HuH-7.5 (cell line): ENCODE measurements at regions not wholly inside any gene's neighbourhood (a gene's known extent, or its start where the extent isn't known, plus 50 kb on each side); places are given as distances from the start of the nearest gene placed in this dataset.

ENCODE experiments used
- DNase-seq: peaks from one replicate; pipeline ENCODE4 v3.0.0; 2011; ENCODE audit warnings: low spot score

DNA sequence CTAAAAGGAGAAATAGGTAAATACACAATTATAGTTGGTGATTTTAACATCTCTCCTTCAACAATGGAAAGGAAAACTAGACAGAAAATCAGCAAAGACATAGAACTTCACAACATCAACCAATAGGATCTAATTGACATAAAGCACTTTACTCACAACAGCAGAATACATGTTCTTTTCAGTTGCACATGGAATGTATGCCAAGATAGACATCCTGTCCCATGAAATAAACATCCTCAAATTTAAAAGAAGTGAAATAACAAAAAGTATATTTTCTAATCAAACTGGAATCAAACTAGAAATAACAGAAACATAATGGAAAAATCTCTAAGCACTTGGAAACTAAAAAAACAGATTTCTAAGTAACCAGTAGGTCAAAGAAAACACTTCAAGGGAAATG is 296.2 kb upstream of the RGS6 start:
- no peak for DNase-seq

- no peak for DNase-seq
Observed at GRCh38 chr14:71636820-71637471, 295.3 kb upstream of the RGS6 start.

- no peak for DNase-seq
Observed at GRCh38 chr14:71638523-71639196, 293.6 kb upstream of the RGS6 start.

GRCh38 chr14:71642715-71643114 is 289.5 kb upstream of the RGS6 start:
- DNase-seq, result no peak

DNA sequence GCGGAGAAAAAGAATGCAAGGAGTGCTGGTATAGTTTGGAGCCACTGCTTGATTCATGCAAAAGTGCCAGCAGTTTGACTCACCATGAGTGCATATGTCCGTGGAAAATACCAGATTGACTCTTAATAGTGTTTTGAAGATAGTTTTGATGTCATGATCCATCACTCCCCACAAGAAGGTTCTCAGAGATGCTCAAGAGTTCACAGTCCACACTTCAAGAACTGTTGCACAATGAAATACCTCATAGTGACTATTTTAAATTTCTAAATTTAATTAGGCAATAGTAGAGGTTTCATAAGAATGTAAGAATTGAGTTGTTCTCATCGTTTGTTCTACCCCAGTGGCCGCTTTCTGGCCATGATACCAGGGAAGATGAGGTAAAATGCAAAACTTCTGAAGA is 286.6 kb upstream of the RGS6 start:
- DNase-seq, result no peak

GRCh38 chr14:71646518-71646917 is 285.7 kb upstream of the RGS6 start:
- DNase-seq, result no peak

DNA sequence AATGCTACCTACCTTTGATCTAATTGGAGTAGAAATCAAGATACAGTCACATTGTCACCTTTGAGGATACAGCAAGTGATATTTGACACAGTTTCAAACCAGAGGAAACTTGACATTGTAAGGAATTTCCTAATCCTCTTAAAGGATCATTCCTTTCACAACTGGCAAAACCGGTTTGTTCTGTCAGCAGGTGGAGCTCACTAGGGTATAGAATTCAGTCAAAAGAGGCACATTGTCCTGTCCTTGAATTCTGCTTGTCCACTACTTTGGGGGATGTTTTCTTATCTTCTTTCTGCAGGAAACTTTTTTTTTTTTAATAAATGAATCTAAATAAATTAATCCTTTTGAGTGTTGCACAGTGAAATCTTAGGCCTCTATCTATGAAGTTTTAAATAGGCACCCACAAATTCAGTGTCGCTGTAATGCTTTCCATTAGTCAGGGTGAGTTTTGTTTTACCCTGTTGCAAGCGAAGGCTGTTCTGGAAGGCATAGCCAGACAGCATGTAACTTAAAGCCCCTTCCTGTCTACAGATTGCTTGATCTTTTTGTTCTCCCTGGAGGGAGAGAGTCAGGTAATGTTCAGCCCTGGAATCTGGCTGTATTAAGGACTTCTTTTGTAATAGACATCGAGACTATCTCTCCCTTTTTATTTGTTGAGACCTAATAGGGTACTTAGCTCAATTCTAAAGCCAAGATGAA is 285.0 kb upstream of the RGS6 start:
- DNase-seq, result no peak

- no peak for DNase-seq
Observed at GRCh38 chr14:71648725-71649124, 283.5 kb upstream of the RGS6 start.

GRCh38 chr14:71650187-71650755 is 282.0 kb upstream of the RGS6 start:
- no peak for DNase-seq

GRCh38 chr14:71651228-71651627 is 281.0 kb upstream of the RGS6 start:
- no peak for DNase-seq

GRCh38 chr14:71652368-71652767 is 279.9 kb upstream of the RGS6 start:
- DNase-seq, result no peak

GRCh38 chr14:71654810-71655209 is 277.4 kb upstream of the RGS6 start:
- no peak for DNase-seq

DNA sequence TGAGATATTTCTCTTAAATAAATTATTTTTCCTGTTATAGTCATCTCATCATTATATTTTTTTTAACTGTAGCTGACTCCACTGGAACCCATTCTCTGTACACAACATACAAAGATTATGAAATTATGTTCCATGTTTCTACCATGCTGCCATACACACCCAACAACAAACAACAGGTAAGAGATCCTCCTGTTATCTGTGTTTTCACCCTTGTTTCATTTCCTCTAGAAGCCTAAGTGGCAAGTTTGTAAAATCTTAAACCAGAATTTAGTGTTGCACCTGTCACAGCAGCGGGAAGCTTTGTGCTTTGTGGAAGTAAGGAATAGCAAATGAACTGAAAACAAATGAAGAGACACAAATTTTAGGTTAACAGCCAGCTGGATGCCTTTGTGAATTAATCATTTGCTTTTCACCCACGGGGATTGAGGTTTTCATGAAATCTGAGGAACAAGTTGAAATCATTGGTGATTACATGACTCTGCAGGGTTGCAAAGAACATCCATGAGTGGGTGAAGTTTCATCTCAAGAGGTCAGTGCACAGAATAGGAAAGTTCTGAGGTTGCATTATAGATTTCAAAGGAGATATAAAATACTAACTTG is 273.9 kb upstream of the RGS6 start:
- DNase-seq, result no peak

DNA sequence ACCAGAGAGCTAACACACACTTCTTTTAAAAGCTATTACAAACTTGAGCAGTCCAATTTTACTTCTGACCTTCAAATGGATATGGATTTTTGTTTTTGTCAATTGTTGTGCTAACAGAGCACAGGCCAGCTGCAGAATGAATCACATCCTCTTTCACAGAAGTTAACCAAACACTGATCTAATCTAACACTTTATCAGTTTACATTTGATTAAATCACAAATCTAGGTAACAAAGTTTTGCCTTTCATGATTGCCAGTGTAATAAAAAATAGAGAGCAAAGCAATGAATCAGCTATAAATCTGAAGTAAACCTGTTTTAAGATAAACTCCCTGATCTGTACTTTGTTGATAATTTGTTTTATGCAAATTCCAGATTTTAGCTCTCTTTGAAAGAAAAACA is 273.1 kb upstream of the RGS6 start:
- DNase-seq, result no peak

- DNase-seq, result no peak
Observed at GRCh38 chr14:71661441-71661840, 270.8 kb upstream of the RGS6 start.

- DNase-seq, result no peak
Observed at GRCh38 chr14:71662291-71662790, 269.9 kb upstream of the RGS6 start.

DNA sequence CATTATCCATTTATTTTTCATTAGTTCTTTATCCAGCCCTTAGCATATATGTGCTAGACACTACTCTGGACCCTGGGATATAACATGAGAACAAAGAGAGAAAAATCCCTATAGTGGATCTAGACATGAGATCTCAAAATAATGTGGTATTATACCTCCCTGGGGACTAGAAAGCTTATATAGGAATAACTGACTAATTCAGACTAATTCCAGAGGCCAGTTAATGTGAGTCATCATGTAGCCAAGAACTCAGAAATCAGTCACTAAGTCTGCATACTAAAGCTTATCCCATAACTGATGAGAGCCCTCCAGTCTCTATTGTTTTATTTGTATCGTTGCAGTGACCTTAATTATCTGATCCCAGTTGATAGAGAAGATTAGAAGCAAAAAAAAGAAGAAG is 267.1 kb upstream of the RGS6 start:
- DNase-seq, result no peak

- DNase-seq, result no peak
Observed at GRCh38 chr14:71665781-71666180, 266.4 kb upstream of the RGS6 start.

DNA sequence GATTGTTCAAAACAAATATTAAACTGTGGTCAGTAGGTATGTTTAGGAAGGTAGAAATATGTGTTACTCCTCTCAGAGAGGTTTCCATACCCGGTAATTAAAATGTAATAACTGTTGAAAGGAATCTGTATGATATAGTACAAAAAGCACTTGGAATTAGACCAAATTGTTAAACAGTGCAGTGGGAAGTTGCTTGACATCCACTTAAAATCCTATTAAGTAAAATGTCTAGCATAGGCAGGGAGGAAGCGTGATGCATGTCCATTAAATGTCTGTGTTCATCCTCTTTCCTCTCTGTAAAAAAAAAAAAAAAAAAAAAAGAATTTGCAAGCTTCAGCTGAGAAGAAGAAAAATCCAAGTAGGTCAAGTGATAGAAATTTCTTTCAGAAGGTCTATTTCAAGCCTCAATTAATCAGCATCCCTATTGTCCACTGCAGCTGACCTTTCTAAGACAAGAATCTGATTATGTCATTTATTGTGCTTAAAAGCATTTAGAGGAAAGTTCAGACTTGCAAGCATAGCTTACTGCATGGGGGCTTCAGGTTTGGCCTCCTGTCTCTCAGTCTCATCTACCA is 265.6 kb upstream of the RGS6 start:
- no peak for DNase-seq

DNA sequence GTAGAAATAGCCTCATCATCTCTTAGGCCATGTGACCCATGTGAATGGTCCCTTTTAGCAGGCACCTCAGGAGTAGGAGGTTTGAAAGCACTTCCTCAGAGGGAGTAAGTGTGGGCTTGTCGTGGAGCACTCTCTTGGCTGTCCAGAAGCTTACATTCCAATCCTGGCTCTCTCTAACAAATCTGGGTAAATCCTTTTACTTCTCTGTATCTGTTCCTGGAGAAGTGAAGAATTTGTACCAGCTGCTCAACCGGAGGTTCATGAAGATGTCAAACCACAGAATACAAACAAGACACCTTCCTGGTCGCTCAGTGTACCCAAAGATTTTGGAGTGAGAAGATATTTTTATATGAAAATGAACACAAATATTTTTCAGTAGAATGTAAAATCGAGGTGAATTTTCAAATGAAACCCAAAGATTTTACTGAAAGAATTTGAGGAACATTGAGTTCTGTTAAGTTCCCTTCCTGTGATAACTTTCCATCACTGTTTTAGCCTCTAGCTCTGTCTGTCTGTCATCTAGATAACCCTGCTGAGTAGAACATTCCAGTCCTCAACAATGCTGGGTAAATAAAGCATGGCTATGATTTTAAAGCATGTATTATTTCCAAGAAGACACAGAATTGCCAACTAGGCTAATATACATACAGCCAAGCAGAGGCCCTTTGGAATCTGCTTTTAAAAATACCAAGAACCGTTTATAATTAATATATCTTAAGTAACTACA is 263.9 kb upstream of the RGS6 start:
- no peak for DNase-seq

DNA sequence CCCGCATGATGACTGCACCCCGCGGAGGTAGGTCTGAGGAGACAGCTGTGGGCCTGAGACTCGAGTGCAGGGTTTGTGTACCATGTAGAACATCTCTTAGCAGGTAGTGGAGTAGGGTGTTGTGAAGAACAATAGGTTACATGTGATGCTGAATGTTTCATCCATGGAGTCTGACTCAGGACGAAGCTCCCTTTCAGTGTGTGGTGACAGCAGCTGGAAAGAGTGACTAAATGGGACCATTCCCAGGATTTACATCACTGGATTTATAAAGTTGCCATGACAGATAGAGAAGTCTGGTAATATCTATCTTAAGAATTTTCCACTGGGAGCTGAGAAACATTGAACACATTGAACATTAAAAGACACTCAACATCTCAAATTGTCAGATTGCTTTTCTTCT is 259.6 kb upstream of the RGS6 start:
- no peak for DNase-seq
